NCI-H2196 treated with DMSO at 0.1 percent for 48 hours (cell line): ENCODE measurements at regions not wholly inside any gene's neighbourhood (a gene's known extent, or its start where the extent isn't known, plus 50 kb on each side); places are given as distances from the start of the nearest gene placed in this dataset.

ENCODE experiments used
- DNase-seq: peaks from one replicate; lab custom pipeline; 2025; ENCODE audit not compliant: unreplicated experiment; lab: John Stamatoyannopoulos, UW

- DNase-seq: no peak
Observed at GRCh38 chr16:17683281-17683680, 212.5 kb upstream of the XYLT1 start.

GRCh38 chr16:17676171-17676570 is 205.4 kb upstream of the XYLT1 start:
- DNase-seq: no peak

- DNase-seq: no peak
Observed at GRCh38 chr16:17668386-17668785, 197.6 kb upstream of the XYLT1 start.

GRCh38 chr16:17666293-17666692 is 195.5 kb upstream of the XYLT1 start:
- no peak for DNase-seq

GRCh38 chr16:17658881-17659280 is 188.1 kb upstream of the XYLT1 start:
- no peak for DNase-seq

- no peak for DNase-seq
Observed at GRCh38 chr16:17657045-17657444, 186.3 kb upstream of the XYLT1 start.

- no peak for DNase-seq
Observed at GRCh38 chr16:17654571-17654970, 183.8 kb upstream of the XYLT1 start.

GRCh38 chr16:17654142-17654541 is 183.4 kb upstream of the XYLT1 start:
- DNase-seq: no peak

- DNase-seq: no peak
Observed at GRCh38 chr16:17647879-17648872, 177.4 kb upstream of the XYLT1 start.

GRCh38 chr16:17643935-17644334 is 173.2 kb upstream of the XYLT1 start:
- no peak for DNase-seq

- no peak for DNase-seq
Observed at GRCh38 chr16:17641990-17642389, 171.2 kb upstream of the XYLT1 start.

- DNase-seq: no peak
Observed at GRCh38 chr16:17638134-17638533, 167.4 kb upstream of the XYLT1 start.

- no peak for DNase-seq
Observed at GRCh38 chr16:17635183-17635582, 164.4 kb upstream of the XYLT1 start.

- DNase-seq: no peak
Observed at GRCh38 chr16:17633181-17633951, 162.6 kb upstream of the XYLT1 start.

- no peak for DNase-seq
Observed at GRCh38 chr16:17632667-17633066, 161.9 kb upstream of the XYLT1 start.

GRCh38 chr16:17629936-17630335 is 159.2 kb upstream of the XYLT1 start:
- DNase-seq: no peak

GRCh38 chr16:17628983-17629382 is 158.2 kb upstream of the XYLT1 start:
- no peak for DNase-seq

- no peak for DNase-seq
Observed at GRCh38 chr16:17622366-17622765, 151.6 kb upstream of the XYLT1 start.

- DNase-seq: no peak
Observed at GRCh38 chr16:17619261-17619660, 148.5 kb upstream of the XYLT1 start.

- no peak for DNase-seq
Observed at GRCh38 chr16:17617021-17617552, 146.3 kb upstream of the XYLT1 start.

- no peak for DNase-seq
Observed at GRCh38 chr16:17612336-17612735, 141.6 kb upstream of the XYLT1 start.

GRCh38 chr16:17607609-17608008 is 136.8 kb upstream of the XYLT1 start:
- no peak for DNase-seq
